ENCODE measurements at regions not wholly inside any gene's neighbourhood (a gene's known extent, or its start where the extent isn't known, plus 50 kb on each side); places are given as distances from the start of the nearest gene placed in this dataset.

DNA sequence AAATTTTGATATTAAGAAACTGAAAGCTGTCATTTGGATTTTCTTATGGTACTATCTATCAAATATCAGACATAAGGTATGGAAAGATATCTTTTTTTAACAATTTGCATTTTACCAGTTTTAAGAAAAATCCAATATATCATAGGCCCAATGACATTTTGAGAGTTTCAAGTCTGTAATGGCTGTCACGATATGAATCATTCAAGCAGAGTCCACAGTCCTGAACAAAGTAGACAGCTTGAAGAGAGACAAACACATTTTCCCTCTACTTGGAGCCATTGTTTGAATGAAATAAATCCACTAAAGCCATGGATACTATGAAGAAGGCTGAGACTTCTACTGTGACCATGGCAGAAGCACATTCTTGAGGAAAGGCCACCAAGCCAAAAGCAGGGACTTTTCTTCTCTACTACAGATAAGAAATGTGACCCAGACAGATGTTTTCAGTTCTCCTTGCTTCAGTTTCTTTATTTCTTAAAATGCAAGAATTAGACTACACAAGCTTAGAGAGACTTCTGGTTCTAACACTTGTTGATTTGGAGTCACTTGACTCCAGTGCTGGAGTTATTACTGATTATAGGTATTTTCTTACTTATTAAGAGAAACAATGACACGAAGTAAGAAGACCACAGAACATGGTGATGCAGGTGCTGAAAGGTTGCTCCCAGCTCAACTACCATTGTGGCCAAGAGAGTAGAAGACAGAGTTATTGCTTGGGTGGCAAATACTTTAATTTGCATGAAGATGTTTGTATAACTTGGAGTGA is 429.1 kb downstream of the KIF20B start:
- DNase-seq: no peak

DNA sequence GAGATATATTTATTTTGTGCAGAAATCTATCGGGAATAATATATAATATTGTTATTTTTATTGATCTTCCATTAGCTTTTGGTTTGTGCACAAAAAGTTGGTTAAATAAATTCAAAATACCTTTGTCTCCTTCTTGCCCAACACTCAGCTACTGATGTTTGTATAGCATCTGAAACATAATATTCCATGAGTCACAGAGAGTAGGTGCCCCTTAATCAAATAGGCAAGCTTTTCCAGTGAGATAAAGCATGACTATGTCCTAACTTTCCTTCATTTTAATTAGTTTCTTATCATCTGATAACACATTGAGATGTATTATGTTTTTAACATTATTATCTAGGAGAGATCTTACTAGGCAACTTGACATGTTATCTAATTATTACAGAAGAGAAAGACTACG is 432.2 kb downstream of the KIF20B start:
- no peak for DNase-seq

DNA sequence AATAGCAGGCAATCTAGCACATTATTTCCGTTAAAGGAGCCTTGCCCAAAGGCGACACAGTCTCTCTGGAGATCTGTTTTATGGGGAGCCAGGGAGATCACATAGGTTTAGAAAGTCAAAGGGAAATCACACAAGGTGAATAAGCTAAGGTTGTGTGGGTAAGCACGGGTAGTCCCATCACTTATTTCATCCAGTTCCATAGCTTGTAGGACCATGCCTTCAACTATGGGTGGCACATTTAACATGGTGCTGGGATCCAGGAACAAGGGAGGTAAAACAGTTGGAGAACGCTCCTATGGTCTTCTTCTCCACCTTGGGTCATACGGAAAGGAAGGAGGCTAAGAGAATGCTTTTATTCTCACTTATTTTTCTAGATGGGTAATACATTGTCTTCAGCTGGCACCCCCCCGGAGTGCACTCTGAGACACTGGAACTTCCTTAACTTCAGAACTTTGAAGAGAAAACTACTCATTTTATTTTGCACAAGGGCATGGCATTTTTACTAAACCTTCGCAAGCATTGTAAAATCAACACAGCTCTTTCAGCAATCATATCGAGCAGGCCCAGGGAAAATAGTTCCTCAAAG is 435.4 kb downstream of the KIF20B start:
- DNase-seq: no peak

DNA sequence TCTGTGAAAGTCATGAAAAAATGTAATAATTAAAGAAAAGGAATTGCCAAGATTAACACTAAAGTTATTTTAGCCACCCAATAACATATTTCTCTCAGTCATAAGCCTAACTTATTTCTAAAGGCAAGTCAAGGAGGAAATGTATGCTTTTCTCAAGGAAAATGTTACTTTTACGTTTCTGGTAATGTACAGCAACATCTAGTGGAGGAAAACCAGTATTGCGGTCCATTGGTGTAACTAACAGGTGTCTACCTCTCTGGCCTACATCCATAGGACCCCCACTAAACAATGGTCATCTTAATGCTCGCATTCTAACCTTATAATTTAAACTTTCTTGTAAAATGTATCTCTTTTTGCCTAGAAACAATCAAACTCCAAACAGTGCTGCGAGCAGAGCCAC is 437.5 kb downstream of the KIF20B start:
- DNase-seq: no peak

DNA sequence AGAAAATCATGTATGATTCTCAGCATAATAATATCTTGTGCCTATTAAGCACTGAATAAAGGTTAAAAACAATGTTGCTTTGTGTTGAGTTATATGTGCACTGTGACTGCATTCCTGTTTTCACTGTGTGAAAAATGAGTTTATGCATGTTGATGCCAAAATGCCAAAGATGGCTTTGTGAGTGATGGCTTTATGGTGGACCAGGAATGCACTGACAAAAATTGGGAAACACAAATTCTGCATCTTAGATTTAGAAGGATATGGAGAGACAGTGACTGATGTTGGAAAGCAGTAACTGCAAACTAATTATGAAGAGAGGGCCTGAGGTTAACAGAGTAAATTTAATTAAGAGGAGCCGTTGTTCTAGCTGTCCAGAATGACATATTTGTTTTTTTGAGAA is 440.4 kb downstream of the KIF20B start:
- DNase-seq: no peak

DNA sequence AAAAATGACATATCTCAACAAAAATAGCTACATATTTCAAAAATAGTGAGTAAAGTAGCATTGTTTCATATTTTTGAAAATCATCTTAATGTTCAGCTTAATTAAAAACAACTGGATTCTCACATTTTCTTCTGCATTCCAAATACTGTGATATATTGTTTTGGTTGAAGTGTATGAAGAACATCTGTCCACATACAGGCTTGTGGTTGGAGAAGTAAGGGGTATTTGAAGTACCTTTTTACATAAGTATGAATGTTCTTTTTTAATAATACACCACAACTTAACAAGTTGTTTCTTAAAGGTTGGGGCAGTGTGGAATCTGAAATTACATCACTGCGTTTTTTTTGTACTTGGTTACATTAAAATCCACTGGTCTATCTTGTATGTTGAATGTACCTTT is 442.5 kb downstream of the KIF20B start:
- DNase-seq: no peak

DNA sequence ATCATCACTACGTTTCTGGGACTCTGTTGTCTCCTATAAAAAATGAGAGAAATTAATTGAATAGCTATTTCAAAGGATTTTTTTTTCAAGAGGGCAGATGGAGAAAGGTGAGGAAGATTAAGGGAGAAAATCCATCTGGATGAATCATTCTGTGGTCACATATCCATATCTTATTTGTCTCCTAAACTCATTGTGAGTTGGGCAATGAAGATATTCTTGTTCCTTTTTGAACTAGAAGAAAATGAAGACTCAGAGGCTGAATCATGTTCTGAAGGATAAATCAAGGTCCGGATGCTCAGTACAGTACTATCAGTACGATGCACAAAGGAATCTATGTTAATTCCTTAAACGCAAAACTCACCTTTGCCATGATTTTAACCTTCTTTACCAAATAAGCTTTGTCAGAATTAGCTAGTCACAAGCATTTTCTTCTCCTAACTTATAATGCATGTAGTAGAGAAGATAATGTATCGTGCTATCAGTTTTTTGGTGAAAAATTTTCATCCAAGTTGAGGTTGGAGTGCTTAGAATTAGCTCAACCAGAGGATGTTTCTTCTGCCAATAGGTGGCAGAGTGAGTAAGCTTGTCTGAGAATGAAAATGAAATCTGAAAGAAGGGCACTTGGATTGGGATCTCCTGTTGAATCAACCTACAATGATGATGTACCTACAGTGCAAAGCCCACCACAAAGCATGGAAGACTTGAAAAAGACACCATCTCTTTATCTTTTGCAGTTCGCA is 446.9 kb downstream of the KIF20B start:
- no peak for DNase-seq

DNA sequence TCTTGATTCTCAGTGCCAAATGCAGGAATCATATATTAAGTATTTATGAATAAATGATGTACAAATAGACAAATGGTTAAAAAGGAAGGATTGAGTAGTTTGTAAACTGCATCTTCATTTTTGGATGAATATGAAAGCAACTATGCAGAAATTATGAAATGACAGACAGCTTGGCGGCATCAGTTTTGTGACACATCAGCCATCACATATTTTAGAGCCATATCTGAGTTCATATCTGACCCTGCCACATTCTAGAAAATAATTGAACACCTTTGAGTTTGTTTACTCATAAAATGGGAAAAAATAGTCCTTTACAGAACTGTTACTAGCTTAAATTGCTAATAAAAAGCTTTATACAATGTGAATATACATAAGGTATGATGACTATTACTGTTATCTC is 448.2 kb downstream of the KIF20B start:
- no peak for DNase-seq

DNA sequence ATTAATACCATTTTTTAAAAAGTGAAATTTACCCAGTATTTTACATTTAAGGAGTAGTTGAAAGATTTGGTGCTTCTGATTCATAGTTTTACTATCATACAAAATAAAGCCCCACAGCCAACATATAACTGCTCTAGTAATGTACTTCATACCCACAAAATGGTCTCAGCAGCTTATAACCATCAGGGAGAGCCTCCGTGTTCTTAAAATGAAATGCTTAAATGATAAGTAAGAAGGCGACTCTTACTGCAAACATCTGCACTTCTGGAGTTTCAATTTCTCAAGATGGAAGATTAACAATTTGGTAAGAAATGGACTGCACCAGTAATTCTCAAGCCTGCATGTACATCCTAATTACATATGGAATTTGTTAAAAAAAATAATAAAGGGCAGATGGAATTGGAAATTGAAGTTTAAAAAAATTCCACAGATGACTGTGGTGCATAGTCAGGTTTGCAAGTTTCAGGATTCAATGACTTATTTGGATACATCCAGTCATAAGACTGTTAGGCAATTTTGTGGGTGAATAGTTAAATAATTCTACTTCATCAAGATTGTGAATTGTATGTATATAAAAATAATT is 461.0 kb downstream of the KIF20B start:
- DNase-seq: no peak

DNA sequence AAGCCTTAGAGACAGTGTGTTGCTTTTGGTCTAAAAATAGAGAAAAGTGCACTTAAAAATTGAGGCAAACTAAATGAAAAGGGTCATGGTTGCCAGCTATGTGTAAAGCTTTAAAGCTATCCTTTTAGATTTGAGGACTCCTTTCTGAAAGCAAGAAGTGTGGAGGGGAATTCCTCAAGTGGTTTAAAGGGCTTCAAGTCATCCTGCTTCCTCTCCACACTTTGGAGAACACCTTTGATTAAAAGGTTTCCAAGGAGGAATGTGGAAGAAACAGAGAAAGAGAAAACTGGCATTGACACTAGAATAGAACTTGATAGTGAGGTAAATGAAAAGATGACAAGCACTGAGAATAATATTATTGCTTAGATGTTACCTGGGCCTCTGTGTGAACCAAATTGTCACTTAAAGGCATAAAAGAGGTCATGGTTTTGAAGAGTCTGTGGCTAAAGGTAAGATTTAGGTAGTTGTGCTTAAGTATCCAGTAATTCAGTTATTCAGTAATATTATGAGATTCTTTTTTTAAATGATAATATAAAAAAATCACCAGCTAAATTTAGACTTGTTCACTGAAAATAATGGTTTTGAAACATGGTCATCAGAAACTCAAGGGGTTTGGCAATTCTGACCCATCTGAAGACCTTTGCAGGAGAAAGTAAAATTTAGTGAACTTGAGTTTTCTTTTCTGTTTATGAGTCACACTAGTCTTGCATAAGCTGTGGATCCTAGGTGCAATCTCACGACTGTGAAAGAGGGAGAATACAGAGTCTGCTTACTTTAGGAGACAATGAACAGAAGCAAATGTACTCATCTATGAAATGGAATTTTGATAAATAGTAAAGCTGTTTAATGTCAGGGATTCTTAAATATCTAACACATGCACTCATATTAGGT is 466.0 kb downstream of the KIF20B start:
- no peak for DNase-seq

DNA sequence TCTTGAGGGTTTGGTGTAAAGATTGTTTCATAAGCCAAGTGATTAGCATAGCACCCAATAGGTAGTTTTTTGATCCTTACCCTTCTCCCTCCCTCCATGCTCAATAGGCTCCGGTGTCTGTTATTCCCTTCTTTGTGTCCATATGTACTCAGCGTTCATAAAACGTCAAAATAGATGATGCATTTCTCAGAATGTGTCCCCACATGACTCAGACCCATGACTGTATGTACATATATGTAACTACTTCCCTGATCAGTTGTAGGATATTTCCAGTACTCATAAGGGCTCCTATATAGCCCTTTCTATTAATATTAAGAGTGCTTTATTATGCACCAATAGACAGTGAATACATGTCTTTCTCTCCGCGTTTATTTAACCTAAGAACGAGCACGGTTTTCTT is 466.9 kb downstream of the KIF20B start:
- DNase-seq: no peak

DNA sequence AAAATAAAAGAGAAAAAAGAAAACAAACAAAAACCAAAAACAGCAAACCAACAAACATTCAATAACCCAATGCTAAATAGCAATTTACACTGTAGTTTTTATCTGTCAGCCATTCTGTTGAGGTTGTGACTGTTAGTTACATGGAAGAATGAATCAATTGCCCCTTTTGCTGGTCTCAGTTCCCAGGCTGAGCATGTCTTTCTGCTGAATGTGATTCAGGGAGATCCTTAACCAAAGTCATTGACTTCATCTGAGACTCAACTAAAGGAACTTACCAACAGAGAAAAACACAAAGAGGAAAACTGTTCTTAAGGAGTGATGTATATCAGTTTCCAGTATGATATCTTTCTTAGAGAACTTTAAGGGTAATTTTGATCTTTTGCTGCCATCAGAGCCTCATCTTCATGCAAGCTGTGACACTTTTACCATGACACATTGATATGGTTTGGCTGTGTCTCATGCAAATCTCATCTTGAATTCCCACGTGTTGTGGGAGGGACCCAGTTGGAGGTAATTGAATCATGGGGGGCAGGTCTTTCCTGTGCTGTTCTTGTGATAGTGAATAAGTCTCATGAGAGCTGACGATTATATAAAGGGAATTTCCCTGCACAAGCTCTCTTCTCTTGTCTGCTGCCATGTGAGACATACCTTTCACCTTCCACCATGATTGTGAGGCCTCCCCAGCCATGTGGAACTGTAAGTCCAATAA is 469.8 kb downstream of the KIF20B start:
- no peak for DNase-seq

DNA sequence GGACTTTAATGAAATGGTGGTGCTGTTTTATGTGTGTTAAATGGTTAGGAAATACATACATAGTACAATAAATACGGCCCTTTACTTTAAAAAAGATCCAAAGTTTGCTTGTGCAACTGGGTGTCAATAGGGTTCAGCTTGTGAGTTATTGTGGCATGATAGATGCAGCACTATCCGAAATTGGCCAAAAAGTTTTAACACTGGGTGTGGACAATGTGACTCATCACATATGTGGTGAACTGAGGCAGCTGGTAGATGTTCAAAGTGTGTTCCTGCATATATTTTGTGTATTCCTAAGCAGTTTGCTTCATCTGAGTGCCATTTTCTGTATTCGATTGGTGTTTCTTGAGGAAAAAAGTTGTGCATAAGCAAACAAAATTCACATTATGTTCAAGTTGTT is 473.1 kb downstream of the KIF20B start:
- DNase-seq: no peak

DNA sequence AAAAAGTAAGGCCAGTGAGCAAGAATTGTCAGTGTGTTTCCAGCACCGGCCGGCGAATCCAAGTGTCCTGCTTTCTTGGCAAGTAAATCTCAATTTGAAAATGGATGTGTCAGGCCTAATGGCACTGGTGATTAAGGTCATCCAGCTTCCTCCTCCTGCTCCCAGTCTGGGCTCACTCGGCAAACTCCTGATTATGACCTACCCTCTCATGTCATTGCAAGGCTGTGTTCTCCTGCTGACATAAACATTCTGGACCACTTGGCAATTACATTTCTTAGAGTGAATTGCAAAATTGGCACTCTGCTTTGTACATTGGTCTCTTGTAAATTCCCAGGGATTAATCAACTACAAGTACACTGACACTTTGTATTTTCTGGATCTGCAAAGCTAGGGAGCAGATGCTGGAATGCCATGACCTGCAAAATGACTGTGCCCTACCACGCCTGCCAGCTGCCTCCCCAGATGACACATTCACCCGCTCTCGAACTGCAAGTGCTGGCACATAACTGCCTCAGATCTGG is 473.8 kb downstream of the KIF20B start:
- DNase-seq: no peak

DNA sequence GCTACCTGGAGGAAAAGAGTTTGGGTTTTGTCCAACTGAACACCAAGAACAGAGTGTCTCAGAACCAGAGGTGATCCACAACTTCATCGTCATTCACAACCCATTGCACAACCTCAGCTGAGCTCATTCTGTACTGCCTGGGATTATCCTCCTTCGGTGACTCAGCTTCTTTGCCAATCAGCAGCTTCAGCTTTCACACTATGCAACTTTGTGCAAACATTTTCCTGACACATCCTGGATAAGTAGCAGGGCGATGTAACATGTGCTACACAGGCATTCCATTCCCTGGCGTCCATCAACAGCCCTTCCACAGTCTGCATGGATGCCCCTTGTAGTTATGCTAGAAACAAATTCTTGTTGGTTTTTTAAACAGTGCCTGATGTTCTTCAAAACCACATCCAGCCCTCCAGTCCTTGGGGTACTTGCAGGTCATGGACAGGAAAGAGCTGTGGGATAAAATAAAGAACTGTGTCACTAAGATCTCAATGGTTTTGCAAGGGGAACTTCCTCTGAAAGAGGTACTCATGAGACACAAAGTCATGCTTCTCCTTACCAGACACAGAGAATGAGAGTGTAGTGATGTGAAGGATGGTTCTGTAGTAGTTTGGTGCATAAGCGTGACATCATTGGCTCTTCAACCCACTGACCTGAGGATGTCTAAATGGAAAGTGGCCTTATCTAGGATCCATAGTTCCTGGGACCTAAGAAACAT is 478.5 kb downstream of the KIF20B start:
- DNase-seq: no peak

DNA sequence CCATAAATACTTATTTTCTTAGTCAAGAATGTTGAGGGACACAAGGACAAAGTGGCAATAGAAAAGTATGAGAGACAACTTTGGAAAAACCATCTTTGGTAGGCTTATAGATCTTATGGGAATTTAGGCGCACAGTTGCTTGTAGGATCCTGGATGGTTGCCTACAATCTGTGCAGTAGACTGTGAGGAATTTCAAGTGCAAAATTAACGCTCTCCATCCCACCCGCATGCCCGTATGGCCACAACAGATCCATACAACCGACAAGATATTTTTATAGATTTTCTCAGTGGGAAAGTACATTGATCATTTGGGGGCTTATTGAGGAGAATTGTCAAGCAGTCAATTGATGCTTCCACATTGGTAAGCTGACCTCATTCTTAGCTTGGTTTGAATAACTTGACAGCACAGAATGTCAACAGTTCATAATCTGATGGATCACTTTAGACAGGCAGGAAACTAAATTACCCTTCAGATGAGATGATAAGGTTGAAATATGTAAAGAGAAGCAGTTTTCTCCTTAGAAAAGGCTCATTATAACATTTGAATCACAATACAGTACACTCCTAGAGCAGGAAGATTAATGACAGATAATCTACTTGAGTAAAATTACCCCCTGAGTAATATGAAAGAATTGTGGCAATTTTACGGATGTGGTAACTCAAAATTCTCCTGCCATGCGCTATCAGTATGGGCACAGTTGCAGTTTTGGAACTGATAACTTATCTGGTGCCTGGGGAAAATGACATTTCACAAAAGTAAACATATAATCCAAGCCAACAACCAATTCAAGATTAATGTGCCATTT is 479.7 kb downstream of the KIF20B start:
- no peak for DNase-seq

DNA sequence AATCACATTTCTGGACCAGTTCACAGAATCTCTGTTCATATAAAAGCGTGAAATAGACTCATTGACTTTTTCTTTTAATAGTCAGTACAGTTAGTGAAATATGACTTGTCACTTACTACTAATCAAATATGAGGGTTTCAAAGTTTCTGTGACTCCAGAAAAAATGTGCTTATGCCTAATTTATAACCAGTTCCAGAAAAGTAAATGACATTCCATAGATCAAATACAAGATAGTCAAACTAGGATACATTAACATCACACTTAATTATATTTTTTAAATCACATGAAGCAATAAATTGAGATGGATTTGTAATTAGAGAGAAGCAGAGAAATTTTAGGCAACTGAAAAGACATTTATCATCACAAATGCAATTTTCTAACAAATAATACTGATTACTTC is 491.4 kb downstream of the KIF20B start:
- DNase-seq: no peak

DNA sequence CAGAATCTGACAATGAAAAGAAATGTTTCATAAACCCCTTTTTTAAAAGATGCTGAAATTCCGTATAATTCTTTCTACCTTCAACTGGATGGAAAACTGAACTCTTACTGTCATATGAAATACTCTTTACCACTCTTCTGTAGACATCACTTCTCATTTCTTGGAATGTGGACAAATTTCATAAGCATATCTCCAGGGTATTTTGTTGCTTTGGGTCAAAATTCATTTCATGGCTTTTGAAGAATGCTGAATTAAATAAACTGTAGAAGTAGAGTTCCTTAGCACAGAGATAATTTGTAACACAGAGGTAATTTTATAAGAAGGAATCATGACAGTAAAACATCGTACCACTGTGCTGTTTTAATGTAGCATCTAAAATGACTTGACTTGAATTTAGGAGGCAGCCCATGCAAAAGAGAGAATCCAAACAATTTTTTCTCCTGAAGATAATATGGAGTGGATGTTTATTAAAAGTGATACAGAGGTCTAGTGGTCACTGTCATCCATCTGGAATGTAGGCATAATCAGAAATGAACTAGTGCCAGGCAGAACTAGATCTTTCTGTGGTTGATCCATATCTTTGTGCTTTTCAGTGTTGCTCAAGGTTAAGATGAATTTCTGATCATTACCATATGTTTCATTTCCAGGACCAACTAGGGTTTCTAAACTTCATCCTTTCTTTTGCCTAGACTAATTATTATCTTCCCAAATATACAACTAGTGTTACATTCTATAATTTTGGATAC is 492.0 kb downstream of the KIF20B start:
- no peak for DNase-seq

DNA sequence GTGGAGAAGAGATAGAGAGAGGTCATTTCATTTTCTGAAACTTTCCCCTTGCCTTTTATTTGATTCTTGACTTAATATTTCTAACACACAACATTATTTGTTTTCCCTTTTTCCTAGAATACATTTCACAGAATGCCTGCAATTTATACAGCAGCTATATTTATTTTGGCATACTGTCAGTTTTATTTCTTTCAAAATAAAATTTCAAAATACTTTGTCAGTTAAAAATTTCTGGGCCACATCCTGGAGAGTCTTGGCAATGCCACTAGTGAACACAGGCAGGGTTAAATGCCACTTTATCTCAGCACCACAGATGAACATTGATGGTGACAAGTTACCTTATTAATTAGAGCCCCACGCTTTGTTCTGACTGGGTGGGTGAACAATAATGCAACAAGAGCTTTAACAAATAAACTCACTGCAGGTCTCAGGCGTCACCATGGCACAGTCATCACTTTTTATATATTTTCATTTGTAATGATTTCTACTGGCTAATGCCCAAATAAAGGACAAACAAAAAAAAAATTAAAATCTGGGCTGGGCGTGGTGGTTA is 494.0 kb downstream of the KIF20B start:
- DNase-seq: no peak
